OCI-LY1 (cell line): ENCODE measurements at regions not wholly inside any gene's neighbourhood (a gene's known extent, or its start where the extent isn't known, plus 50 kb on each side); places are given as distances from the start of the nearest gene placed in this dataset.

Experiments used
- CTCF ChIP-seq: fragments of 200-600 bp; sonication (generic), shearing (Covaris generic); IDR thresholded peaks from 2 replicates; pipeline ENCODE4 v1.5.1; 2017; ENCODE audit warnings: mild to moderate bottlenecking, antibody characterized with exemption, low read length, moderate library complexity, mixed read lengths
- EZH2 ChIP-seq: fragments of 200-600 bp; sonication (generic), shearing (Covaris generic); IDR thresholded peaks from 2 replicates; pipeline ENCODE4 v1.8.0; 2017; ENCODE audit warnings: borderline replicate concordance, mixed run types, mild to moderate bottlenecking, antibody characterized with exemption, low read length, moderate library complexity, mixed read lengths

- TF ChIP-seq CTCF (no peak), EZH2 (no peak)
Observed at GRCh38 chr20:63112491-63113219, 103.3 kb downstream of the YTHDF1 start.
